Naive thymus-derived CD4-positive, alpha-beta T cell (primary cell): ENCODE measurements at regions not wholly inside any gene's neighbourhood (a gene's known extent, or its start where the extent isn't known, plus 50 kb on each side); places are given as distances from the start of the nearest gene placed in this dataset.

Source experiments
- ATAC-seq: fragments of 150-1000 bp; cut with Tn5 transposase; 2 replicates; pipeline ENCODE4 v1.10.0; 2021; ENCODE audit warnings: mild to moderate bottlenecking, moderate library complexity
- CTCF ChIA-PET: fragments of 350-600 bp; sonication (Branson Sonifier 250); formaldehyde crosslinking; loops from one replicate; lab custom pipeline; 2021; ENCODE audit warnings: antibody characterized with exemption; lab: Charles Lee
- POLR2A ChIA-PET: fragments of 350-600 bp; sonication (Branson Sonifier 250); formaldehyde crosslinking; loops from one replicate; lab custom pipeline; 2021; ENCODE audit warnings: antibody characterized with exemption, inconsistent platforms; lab: Charles Lee
- DNase-seq, 9 donors: peaks; one replicate each; pipeline versions ENCODE4 v3.0.0 to v3.0.0-alpha.2; 2020 to 2022; ENCODE audit warnings: mixed read lengths in 1 of 9
- H3K27ac ChIP-seq: one replicate; pipeline ENCODE4 v1.7.0; 2013; ENCODE audit warnings: mild to moderate bottlenecking, low read depth, low read length, moderate library complexity
- H3K27me3 ChIP-seq, 2 donors: one replicate each; pipeline ENCODE4 v1.7.0; 2013; ENCODE audit warnings: low read length in 2 of 2, mild to moderate bottlenecking in 2 of 2, moderate library complexity in 2 of 2; ENCODE audit not compliant: control insufficient read depth in 2 of 2, insufficient read depth in 2 of 2
- H3K36me3 ChIP-seq, 3 experiments: 1 replicate in 2 of 3; 2 replicates in 1 of 3; pipeline ENCODE4 v1.7.0; 2013; ENCODE audit warnings: low read length in 3 of 3, mild to moderate bottlenecking in 3 of 3, moderate library complexity in 1 of 3; ENCODE audit not compliant: insufficient read depth in 3 of 3, control insufficient read depth in 2 of 3
- H3K4me1 ChIP-seq, 2 donors: one replicate each; pipeline ENCODE4 v1.7.0; 2013; ENCODE audit warnings: low read length in 2 of 2, mild to moderate bottlenecking in 2 of 2, moderate library complexity in 1 of 2; ENCODE audit not compliant: control insufficient read depth in 2 of 2, insufficient read depth in 2 of 2
- H3K4me3 ChIP-seq: 2 replicates; pipeline ENCODE4 v1.7.0; 2013; ENCODE audit warnings: mild to moderate bottlenecking, low read length
- H3K9me3 ChIP-seq, 3 experiments: 1 replicate in 2 of 3; 2 replicates in 1 of 3; pipeline ENCODE4 v1.7.0; 2013; ENCODE audit warnings: low read length in 3 of 3; ENCODE audit not compliant: control insufficient read depth in 2 of 3
- H3K27ac Mint-ChIP-seq, 9 donors: one replicate each; pipeline ENCODE4 v1.8.0; 2020 to 2022; ENCODE audit warnings: mixed read lengths in 9 of 9, mild to moderate bottlenecking in 8 of 9, moderate library complexity in 5 of 9, inconsistent platforms in 2 of 9
- H3K27me3 Mint-ChIP-seq, 5 donors: one replicate each; pipeline ENCODE4 v1.8.0; 2021 to 2022; ENCODE audit warnings: mixed read lengths in 5 of 5, mild to moderate bottlenecking in 1 of 5
- H3K36me3 Mint-ChIP-seq, 5 donors: one replicate each; pipeline ENCODE4 v1.8.0; 2020 to 2022; ENCODE audit warnings: mixed read lengths in 5 of 5, mild to moderate bottlenecking in 3 of 5, inconsistent platforms in 1 of 5
- H3K4me1 Mint-ChIP-seq, 7 donors: one replicate each; pipeline ENCODE4 v1.8.0; 2020 to 2022; ENCODE audit warnings: mixed read lengths in 7 of 7, mild to moderate bottlenecking in 3 of 7, inconsistent platforms in 1 of 7
- H3K4me3 Mint-ChIP-seq, 10 donors: one replicate each; pipeline ENCODE4 v1.8.0; 2020 to 2022; ENCODE audit warnings: mild to moderate bottlenecking in 10 of 10, mixed read lengths in 10 of 10, moderate library complexity in 6 of 10, inconsistent platforms in 2 of 10
- H3K9me3 Mint-ChIP-seq, 11 donors: one replicate each; pipeline ENCODE4 v1.8.0; 2020 to 2022; ENCODE audit warnings: mixed read lengths in 11 of 11, mild to moderate bottlenecking in 4 of 11, inconsistent platforms in 1 of 11, moderate library complexity in 1 of 11
- intact Hi-C, 2 donors: fragments of 100-400 bp; cut with micrococcal nuclease; formaldehyde crosslinking; loops; one replicate each; pipeline ENCODE4 v1.15.1; 2023

DNA sequence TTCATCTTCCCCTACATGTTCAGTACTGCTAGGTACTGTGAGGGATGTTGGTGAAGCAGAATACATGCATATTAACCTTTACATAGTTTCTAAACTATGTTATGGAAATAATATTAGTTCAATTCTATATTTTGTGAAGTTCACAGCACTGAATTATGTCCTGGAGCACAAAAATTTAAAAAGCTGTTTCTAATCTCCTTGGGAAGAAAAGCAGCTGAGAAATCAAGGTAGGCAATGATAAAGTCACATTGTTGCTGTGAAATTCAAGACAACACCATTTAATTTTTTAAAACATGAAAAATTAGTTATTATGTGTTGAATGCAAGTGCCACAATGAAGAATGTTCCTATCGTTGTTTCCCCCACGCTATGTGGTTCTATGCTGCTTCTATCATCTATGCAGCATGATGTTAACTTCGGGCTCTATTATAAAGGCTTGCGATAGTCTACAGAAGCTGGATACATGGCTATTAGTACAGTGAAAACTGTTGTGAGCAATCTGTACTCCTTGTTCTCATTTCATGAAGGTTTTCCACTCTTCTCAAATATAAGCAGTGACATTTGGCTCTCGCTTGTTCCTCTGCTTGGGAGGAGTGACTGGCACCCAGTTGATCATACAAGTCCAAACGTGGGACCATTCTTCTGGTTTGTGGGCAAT lies 164.3 kb downstream of the AASDHPPT start:
- H3K27me3 ChIP-seq, result no peaks in the 10 kb centered on the region
- H3K36me3 ChIP-seq, result no peaks in the 10 kb centered on the region
- no peaks in the 10 kb centered on the region for H3K4me1 Mint-ChIP-seq
- DNase-seq, result no peak
- H3K9me3 ChIP-seq, result peaks cover 0 to 4% (median 0%) of the 10 kb centered on the region in 3 experiments
- H3K27me3 Mint-ChIP-seq, result peaks cover 0 to 6% (median 2%) of the 10 kb centered on the region in 5 donors
- POLR2A ChIA-PET, result no interaction called here
- H3K9me3 Mint-ChIP-seq, result peaks cover 4 to 20% (median 12%) of the 10 kb centered on the region in 11 donors
- H3K27ac Mint-ChIP-seq, result no peak overlapping the region
- intact Hi-C loops, result no loop called here
- CTCF ChIA-PET, result no interaction called here
- H3K4me1 ChIP-seq, result no peaks in the 10 kb centered on the region
- no peak for ATAC-seq
- no peak overlapping the region for H3K4me3 Mint-ChIP-seq
- peaks cover 0 to 11% (median 0%) of the 10 kb centered on the region in 5 donors for H3K36me3 Mint-ChIP-seq
- no peak overlapping the region for H3K27ac ChIP-seq
- H3K4me3 ChIP-seq, result no peak overlapping the region

- DNase-seq (no peak), ATAC-seq (no peak)
- no peak overlapping the region for H3K4me3 Mint-ChIP-seq
- peaks cover 4 to 27% (median 12%) of the 10 kb centered on the region in 11 donors for H3K9me3 Mint-ChIP-seq
- Histone ChIP-seq H3K4me1 (no peaks in the 10 kb centered on the region), H3K36me3 (no peaks in the 10 kb centered on the region), H3K4me3 (no peak overlapping the region), H3K27me3 (no peaks in the 10 kb centered on the region), H3K9me3 (peaks cover 0 to 7% (median 0%) of the 10 kb centered on the region in 3 experiments), H3K27ac (no peak overlapping the region)
- ChIA-PET CTCF (no interaction called here), POLR2A (no interaction called here)
- intact Hi-C loops, result no loop called here
- peaks cover 0 to 6% (median 2%) of the 10 kb centered on the region in 5 donors for H3K27me3 Mint-ChIP-seq
- no peaks in the 10 kb centered on the region for H3K4me1 Mint-ChIP-seq
- peaks cover 0 to 11% (median 0%) of the 10 kb centered on the region in 5 donors for H3K36me3 Mint-ChIP-seq
- H3K27ac Mint-ChIP-seq, result no peak overlapping the region
These were observed 165.4 kb downstream of the AASDHPPT start for GRCh38 chr11:106242718-106243415.

DNA sequence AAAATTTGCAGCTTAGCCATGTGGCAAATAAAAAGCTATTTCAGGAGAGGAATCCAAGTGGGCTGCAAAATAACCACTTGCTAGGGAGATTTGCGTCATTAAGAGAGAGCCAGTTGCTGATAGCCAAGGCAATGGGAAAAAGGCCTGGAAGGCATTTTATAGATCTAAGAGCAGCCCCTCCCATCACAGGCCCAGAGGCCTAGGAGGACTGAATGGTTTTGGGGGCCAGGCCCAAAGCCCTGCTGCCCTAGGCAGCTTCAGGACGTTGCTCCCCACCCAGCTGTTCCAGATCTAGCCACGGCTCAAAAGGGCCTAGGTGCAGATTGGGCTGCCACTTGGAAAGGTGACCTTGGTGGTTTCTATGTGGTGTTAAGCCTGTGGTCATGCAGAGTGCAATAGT lies 169.0 kb downstream of the AASDHPPT start:
- H3K36me3 Mint-ChIP-seq, result peaks cover 0 to 11% (median 0%) of the 10 kb centered on the region in 5 donors
- H3K9me3 Mint-ChIP-seq, result peaks cover 5 to 38% (median 19%) of the 10 kb centered on the region in 11 donors
- no peak overlapping the region for H3K4me3 ChIP-seq
- intact Hi-C loops, result no loop called here
- no peak overlapping the region for H3K4me3 Mint-ChIP-seq
- H3K27me3 ChIP-seq, result no peaks in the 10 kb centered on the region
- H3K36me3 ChIP-seq, result no peaks in the 10 kb centered on the region
- ChIA-PET CTCF (no interaction called here), POLR2A (no interaction called here)
- no peaks in the 10 kb centered on the region for H3K4me1 Mint-ChIP-seq
- H3K9me3 ChIP-seq, result peaks cover 0 to 7% (median 0%) of the 10 kb centered on the region in 3 experiments
- H3K27ac Mint-ChIP-seq, result no peak overlapping the region
- H3K27ac ChIP-seq, result no peak overlapping the region
- DNase-seq (no peak), ATAC-seq (no peak)
- no peaks in the 10 kb centered on the region for H3K4me1 ChIP-seq
- peaks cover 0 to 3% (median 0%) of the 10 kb centered on the region in 5 donors for H3K27me3 Mint-ChIP-seq

- H3K36me3 Mint-ChIP-seq, result peaks cover 0 to 11% (median 0%) of the 10 kb centered on the region in 5 donors
- H3K4me3 ChIP-seq, result no peak overlapping the region
- ChIA-PET POLR2A (no interaction called here), CTCF (no interaction called here)
- no peak overlapping the region for H3K27ac Mint-ChIP-seq
- peaks cover 0 to 7% (median 0%) of the 10 kb centered on the region in 3 experiments for H3K9me3 ChIP-seq
- H3K4me1 Mint-ChIP-seq, result no peaks in the 10 kb centered on the region
- ATAC-seq (no peak), DNase-seq (no peak)
- intact Hi-C loops, result no loop called here
- H3K4me3 Mint-ChIP-seq, result no peak overlapping the region
- H3K4me1 ChIP-seq, result no peaks in the 10 kb centered on the region
- peaks cover 0 to 3% (median 0%) of the 10 kb centered on the region in 5 donors for H3K27me3 Mint-ChIP-seq
- peaks cover 5 to 38% (median 17%) of the 10 kb centered on the region in 11 donors for H3K9me3 Mint-ChIP-seq
- H3K27ac ChIP-seq, result no peak overlapping the region
- no peaks in the 10 kb centered on the region for H3K36me3 ChIP-seq
- no peaks in the 10 kb centered on the region for H3K27me3 ChIP-seq
These were observed 172.3 kb downstream of the AASDHPPT start for GRCh38 chr11:106249617-106250239.

GRCh38 chr11:106262852-106263251 lies 185.4 kb downstream of the AASDHPPT start:
- H3K9me3 Mint-ChIP-seq, result peaks cover 0 to 12% (median 4%) of the 10 kb centered on the region in 11 donors
- no peaks in the 10 kb centered on the region for H3K9me3 ChIP-seq
- intact Hi-C loops, result no loop called here
- H3K36me3 Mint-ChIP-seq, result no peaks in the 10 kb centered on the region
- ChIA-PET CTCF (no interaction called here), POLR2A (no interaction called here)
- H3K27me3 ChIP-seq, result no peaks in the 10 kb centered on the region
- H3K4me3 Mint-ChIP-seq, result no peak overlapping the region
- no peak overlapping the region for H3K27ac ChIP-seq
- no peak overlapping the region for H3K4me3 ChIP-seq
- peaks cover 0 to 4% (median 0%) of the 10 kb centered on the region in 5 donors for H3K27me3 Mint-ChIP-seq
- no peak for DNase-seq
- no peak for ATAC-seq
- H3K36me3 ChIP-seq, result no peaks in the 10 kb centered on the region
- no peak overlapping the region for H3K27ac Mint-ChIP-seq
- no peaks in the 10 kb centered on the region for H3K4me1 Mint-ChIP-seq
- no peaks in the 10 kb centered on the region for H3K4me1 ChIP-seq

- Histone ChIP-seq H3K27me3 (no peaks in the 10 kb centered on the region), H3K4me3 (no peak overlapping the region), H3K4me1 (no peaks in the 10 kb centered on the region), H3K9me3 (no peaks in the 10 kb centered on the region), H3K27ac (no peak overlapping the region), H3K36me3 (no peaks in the 10 kb centered on the region)
- Mint-ChIP-seq H3K4me3 (no peak overlapping the region), H3K9me3 (peaks cover 0 to 18% (median 6%) of the 10 kb centered on the region in 11 donors), H3K4me1 (no peaks in the 10 kb centered on the region), H3K27ac (no peak overlapping the region), H3K36me3 (peaks cover 0 to 3% (median 0%) of the 10 kb centered on the region in 5 donors), H3K27me3 (peaks cover 0 to 4% (median 0%) of the 10 kb centered on the region in 5 donors)
- CTCF ChIA-PET, result no interaction called here
- DNase-seq (no peak), ATAC-seq (no peak)
- intact Hi-C loops, result no loop called here
- POLR2A ChIA-PET, result no interaction called here
These were observed 186.1 kb downstream of the AASDHPPT start for GRCh38 chr11:106263527-106263926.
